Mesothelial cell of epicardium (in vitro differentiated cells): ENCODE measurements at regions not wholly inside any gene's neighbourhood (a gene's known extent, or its start where the extent isn't known, plus 50 kb on each side); places are given as distances from the start of the nearest gene placed in this dataset.

Experiments used
- DNase-seq, 2 experiments: peaks; one replicate each; pipeline ENCODE4 v3.0.0; 2021; ENCODE audit warnings: low spot score in 2 of 2; ENCODE audit not compliant: unreplicated experiment in 2 of 2
- H3K27ac Mint-ChIP-seq: 2 replicates; pipeline ENCODE4 v1.8.0; 2021; ENCODE audit warnings: mixed read lengths
- H3K27me3 Mint-ChIP-seq: 2 replicates; pipeline ENCODE4 v1.8.0; 2021; ENCODE audit warnings: low read depth, mixed read lengths
- H3K36me3 Mint-ChIP-seq: 2 replicates; pipeline ENCODE4 v1.8.0; 2021; ENCODE audit warnings: mixed read lengths
- H3K4me1 Mint-ChIP-seq: 2 replicates; pipeline ENCODE4 v1.8.0; 2021; ENCODE audit warnings: mixed read lengths
- H3K4me3 Mint-ChIP-seq: 2 replicates; pipeline ENCODE4 v1.8.0; 2021; ENCODE audit warnings: mild to moderate bottlenecking, moderate library complexity, mixed read lengths
- H3K9me3 Mint-ChIP-seq: 2 replicates; pipeline ENCODE4 v1.8.0; 2021; ENCODE audit warnings: mixed read lengths
- CTCF ChIP-seq: fragments of 200-600 bp; sonication (generic); IDR thresholded peaks from one replicate; pipeline ENCODE4 v1.5.0; 2021; ENCODE audit warnings: antibody characterized with exemption; ENCODE audit not compliant: unreplicated experiment

GRCh38 chr1:221937155-221937953 lies 195.5 kb upstream of the DUSP10 start:
- no peak overlapping the region for H3K4me3 Mint-ChIP-seq
- H3K27ac Mint-ChIP-seq: no peak overlapping the region
- no peaks in the 10 kb centered on the region for H3K4me1 Mint-ChIP-seq
- TF ChIP-seq CTCF: no peak
- peaks cover 23% of the 10 kb centered on the region for H3K9me3 Mint-ChIP-seq
- no peak for DNase-seq
- no peaks in the 10 kb centered on the region for H3K36me3 Mint-ChIP-seq
- H3K27me3 Mint-ChIP-seq: no peaks in the 10 kb centered on the region

- H3K4me3 Mint-ChIP-seq: no peak overlapping the region
- no peaks in the 10 kb centered on the region for H3K36me3 Mint-ChIP-seq
- H3K27ac Mint-ChIP-seq: no peak overlapping the region
- peaks cover 44% of the 10 kb centered on the region for H3K9me3 Mint-ChIP-seq
- no peaks in the 10 kb centered on the region for H3K4me1 Mint-ChIP-seq
- no peaks in the 10 kb centered on the region for H3K27me3 Mint-ChIP-seq
- DNase-seq: no peak
- TF ChIP-seq CTCF: no peak
Measured at GRCh38 chr1:221933814-221934213, 191.9 kb upstream of the DUSP10 start.

GRCh38 chr1:221926441-221926840 lies 184.6 kb upstream of the DUSP10 start:
- peaks cover 17% of the 10 kb centered on the region for H3K9me3 Mint-ChIP-seq
- H3K27me3 Mint-ChIP-seq: no peaks in the 10 kb centered on the region
- no peak for TF ChIP-seq CTCF
- no peak overlapping the region for H3K4me3 Mint-ChIP-seq
- peaks cover 9% of the 10 kb centered on the region for H3K4me1 Mint-ChIP-seq
- no peaks in the 10 kb centered on the region for H3K36me3 Mint-ChIP-seq
- DNase-seq: no peak
- H3K27ac Mint-ChIP-seq: no peak overlapping the region

GRCh38 chr1:221925947-221926346 lies 184.1 kb upstream of the DUSP10 start:
- no peak overlapping the region for H3K4me3 Mint-ChIP-seq
- H3K36me3 Mint-ChIP-seq: no peaks in the 10 kb centered on the region
- peaks cover 14% of the 10 kb centered on the region for H3K9me3 Mint-ChIP-seq
- no peak for TF ChIP-seq CTCF
- no peak overlapping the region for H3K27ac Mint-ChIP-seq
- H3K27me3 Mint-ChIP-seq: no peaks in the 10 kb centered on the region
- DNase-seq: no peak
- peaks cover 9% of the 10 kb centered on the region for H3K4me1 Mint-ChIP-seq

- no peak overlapping the region for H3K27ac Mint-ChIP-seq
- DNase-seq: no peak
Measured at GRCh38 chr1:221923929-221924598, 182.2 kb upstream of the DUSP10 start.

More at GRCh38 chr1:221923929-221924598, 182.2 kb upstream of the DUSP10 start:
- peaks cover 9% of the 10 kb centered on the region for H3K4me1 Mint-ChIP-seq
- H3K36me3 Mint-ChIP-seq: no peaks in the 10 kb centered on the region
- H3K27me3 Mint-ChIP-seq: no peaks in the 10 kb centered on the region
- H3K4me3 Mint-ChIP-seq: no peak overlapping the region
- TF ChIP-seq CTCF: no peak
- H3K9me3 Mint-ChIP-seq: no peaks in the 10 kb centered on the region
